NCI-H2196 treated with DMSO at 0.1 percent for 48 hours (cell line): ENCODE measurements at regions not wholly inside any gene's neighbourhood (a gene's known extent, or its start where the extent isn't known, plus 50 kb on each side); places are given as distances from the start of the nearest gene placed in this dataset.

Experiments
- DNase-seq: peaks from one replicate; lab custom pipeline; 2025; ENCODE audit not compliant: unreplicated experiment; lab: John Stamatoyannopoulos, UW

GRCh38 chr20:39107741-39108140 lies 145.6 kb downstream of the DHX35 start:
- DNase-seq = no peak

- DNase-seq = no peak
These were observed 144.6 kb downstream of the DHX35 start for GRCh38 chr20:39106791-39107190.

- no peak for DNase-seq
These were observed 143.4 kb downstream of the DHX35 start for GRCh38 chr20:39105551-39105950.

- no peak for DNase-seq
These were observed 141.6 kb downstream of the DHX35 start for GRCh38 chr20:39103732-39104131.

- no peak for DNase-seq
These were observed 141.2 kb downstream of the DHX35 start for GRCh38 chr20:39103305-39103704.

- no peak for DNase-seq
These were observed 139.8 kb downstream of the DHX35 start for GRCh38 chr20:39101895-39102294.

- DNase-seq = no peak
These were observed 138.5 kb downstream of the DHX35 start for GRCh38 chr20:39100691-39101090.

GRCh38 chr20:39097889-39098288 lies 135.7 kb downstream of the DHX35 start:
- no peak for DNase-seq

GRCh38 chr20:39095870-39096269 lies 133.7 kb downstream of the DHX35 start:
- no peak for DNase-seq

GRCh38 chr20:39094391-39094790 lies 132.2 kb downstream of the DHX35 start:
- no peak for DNase-seq

- no peak for DNase-seq
These were observed 130.7 kb downstream of the DHX35 start for GRCh38 chr20:39092733-39093410.

- DNase-seq = no peak
These were observed 128.8 kb downstream of the DHX35 start for GRCh38 chr20:39090906-39091305.

GRCh38 chr20:39089797-39090196 lies 127.7 kb downstream of the DHX35 start:
- DNase-seq = no peak
